Stimulated activated CD8-positive, alpha-beta memory T cell treated with anti-CD3 and anti-CD28 coated beads, Interleukin-7, amount 100 ng/mL, for 24 hours (primary cell): ENCODE measurements at regions not wholly inside any gene's neighbourhood (a gene's known extent, or its start where the extent isn't known, plus 50 kb on each side); places are given as distances from the start of the nearest gene placed in this dataset.

Source experiments
- DNase-seq: peaks from one replicate; pipeline ENCODE4 v3.0.0-alpha.2; 2020; ENCODE audit warnings: low read depth

GRCh38 chr17:77501751-77502625 lies 361.2 kb downstream of the SEC14L1 start:
- DNase-seq: no peak

- no peak for DNase-seq
Measured at GRCh38 chr17:77502626-77503292, 362.0 kb downstream of the SEC14L1 start.

GRCh38 chr17:77503293-77503655 lies 362.5 kb downstream of the SEC14L1 start:
- DNase-seq: no peak

- no peak for DNase-seq
Measured at GRCh38 chr17:77503916-77504651, 363.3 kb downstream of the SEC14L1 start.

DNA sequence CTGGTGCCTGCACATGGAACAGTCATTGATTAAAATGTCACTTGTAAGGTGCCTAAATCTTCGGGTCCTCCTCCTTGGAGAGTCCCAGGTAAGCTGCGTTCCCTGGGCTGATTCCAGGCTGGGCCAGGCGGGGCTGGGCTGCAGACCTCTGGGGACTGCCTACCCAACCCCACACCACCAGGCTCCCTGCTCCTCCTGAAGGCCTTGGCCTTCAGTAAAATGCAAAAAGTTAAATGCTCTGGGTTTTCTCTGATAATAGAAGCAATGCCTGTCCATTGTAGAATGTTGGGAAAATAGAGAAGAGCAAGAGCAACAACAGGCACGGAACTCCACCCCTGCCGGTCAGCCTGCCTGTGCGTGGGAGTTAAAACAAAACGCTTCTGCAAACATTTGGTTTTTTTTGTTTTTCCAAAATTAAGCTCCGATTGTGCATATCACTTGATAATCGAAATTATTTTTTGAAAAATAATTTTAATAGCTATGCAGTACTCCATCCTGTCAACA lies 363.9 kb downstream of the SEC14L1 start:
- DNase-seq: no peak

DNA sequence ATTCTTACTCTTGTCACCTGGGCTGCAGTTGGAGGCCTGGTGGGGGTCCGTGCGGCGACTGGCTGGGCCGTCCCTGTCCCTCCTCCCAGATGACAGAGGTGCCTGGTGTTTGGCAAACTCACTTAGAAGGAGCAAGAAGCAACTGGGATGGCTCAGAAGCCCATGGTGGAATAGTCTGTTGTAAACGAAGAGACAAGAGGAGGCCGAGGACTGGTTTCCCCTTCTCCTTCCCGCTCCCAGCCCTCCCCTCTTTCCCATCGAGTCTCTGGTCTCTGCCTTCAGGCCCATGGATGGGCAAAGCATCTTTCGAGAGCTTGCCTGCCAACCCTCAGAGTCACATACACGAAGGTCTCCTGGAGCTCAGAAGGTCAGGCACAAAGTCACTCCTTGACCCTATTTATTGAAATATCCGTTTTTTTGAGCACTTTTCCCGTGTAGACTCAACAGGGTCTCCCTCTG lies 364.4 kb downstream of the SEC14L1 start:
- DNase-seq: no peak

DNA sequence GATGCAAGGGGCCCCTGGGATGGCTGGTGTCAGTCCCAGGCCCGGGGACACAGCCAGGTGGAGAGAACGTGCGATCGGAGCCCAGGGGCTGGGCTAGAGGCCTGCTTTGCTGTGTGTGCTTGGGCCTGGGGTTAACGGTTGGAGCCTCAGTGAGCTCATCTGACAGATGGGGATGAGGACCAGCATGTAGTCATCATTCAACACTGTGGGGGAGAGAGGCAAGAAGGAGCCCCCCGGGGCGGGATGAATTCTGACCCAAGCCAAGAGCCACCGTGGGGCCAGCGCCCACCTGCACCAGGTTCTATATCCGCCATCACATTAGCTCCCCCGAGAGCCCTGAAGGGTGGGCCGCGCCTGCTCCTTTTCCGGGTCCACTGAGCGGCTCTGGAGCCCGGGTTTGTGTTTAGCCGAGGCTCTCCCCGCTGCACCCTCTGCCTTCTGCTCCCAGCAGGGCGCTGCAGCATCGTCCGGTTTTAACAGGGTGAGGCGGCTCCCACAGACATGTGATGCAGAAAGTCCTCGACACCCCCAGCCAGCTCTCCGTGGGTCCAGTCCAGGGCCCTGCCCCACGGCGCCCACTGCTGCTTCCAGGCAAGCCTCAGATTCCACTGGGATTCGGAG lies 365.7 kb downstream of the SEC14L1 start:
- DNase-seq: no peak

DNA sequence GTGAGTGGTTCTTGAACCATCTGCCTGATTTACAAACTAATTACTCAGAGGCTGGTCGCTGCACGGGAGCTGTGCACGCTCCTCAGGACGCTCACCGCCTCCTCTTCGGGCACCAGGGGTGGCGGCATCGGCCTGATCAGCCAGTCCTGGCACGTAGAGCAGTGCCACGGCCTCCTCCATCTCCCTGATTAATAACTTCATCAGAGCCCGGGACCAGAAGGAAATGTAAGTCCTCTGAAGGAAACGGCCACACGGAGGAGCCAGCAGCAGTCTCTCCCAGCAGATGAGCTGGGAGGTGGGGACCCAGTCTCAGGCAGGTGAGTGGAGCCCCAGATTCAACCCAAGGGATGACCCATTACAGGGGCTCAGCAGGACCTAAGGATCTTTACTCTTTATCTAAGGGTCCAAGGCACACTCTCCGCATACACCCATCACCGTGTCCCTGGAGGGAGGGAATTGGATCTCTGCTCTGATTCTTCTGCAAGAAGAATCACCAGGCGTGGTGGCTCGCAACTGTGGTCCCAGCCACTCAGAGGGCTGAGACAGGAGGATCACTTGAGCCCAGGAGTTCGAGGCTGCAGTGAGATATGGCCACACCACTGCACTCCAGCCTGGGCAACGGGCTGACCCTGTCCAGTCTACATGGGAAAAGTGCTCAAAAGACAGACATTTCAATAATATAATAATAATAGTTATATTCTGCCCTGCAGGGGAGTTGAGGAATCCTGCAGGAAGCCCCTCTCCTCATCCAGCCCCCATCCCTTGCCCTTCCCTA lies 366.5 kb downstream of the SEC14L1 start:
- no peak for DNase-seq

GRCh38 chr17:77508047-77508715 lies 367.4 kb downstream of the SEC14L1 start:
- DNase-seq: no peak

GRCh38 chr17:77509089-77509488 lies 368.3 kb downstream of the SEC14L1 start:
- no peak for DNase-seq

DNA sequence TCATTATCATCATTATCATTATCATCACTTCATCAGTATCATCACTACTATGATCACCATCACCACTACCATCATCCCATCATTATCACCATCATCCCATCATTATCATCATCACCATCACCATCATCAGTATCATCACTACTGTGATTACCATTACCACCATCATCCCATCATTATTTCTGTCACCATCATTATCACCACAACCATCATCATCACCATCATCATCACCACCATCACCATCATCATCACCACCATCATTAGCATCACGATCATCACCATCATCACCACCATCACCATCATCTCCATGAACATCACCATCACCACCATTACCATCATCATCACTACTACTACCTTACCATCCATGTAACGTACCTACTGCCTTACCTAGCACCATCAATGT lies 368.8 kb downstream of the SEC14L1 start:
- no peak for DNase-seq

- DNase-seq: no peak
Measured at GRCh38 chr17:77510133-77510796, 369.5 kb downstream of the SEC14L1 start.

- no peak for DNase-seq
Measured at GRCh38 chr17:77511514-77512061, 370.8 kb downstream of the SEC14L1 start.

DNA sequence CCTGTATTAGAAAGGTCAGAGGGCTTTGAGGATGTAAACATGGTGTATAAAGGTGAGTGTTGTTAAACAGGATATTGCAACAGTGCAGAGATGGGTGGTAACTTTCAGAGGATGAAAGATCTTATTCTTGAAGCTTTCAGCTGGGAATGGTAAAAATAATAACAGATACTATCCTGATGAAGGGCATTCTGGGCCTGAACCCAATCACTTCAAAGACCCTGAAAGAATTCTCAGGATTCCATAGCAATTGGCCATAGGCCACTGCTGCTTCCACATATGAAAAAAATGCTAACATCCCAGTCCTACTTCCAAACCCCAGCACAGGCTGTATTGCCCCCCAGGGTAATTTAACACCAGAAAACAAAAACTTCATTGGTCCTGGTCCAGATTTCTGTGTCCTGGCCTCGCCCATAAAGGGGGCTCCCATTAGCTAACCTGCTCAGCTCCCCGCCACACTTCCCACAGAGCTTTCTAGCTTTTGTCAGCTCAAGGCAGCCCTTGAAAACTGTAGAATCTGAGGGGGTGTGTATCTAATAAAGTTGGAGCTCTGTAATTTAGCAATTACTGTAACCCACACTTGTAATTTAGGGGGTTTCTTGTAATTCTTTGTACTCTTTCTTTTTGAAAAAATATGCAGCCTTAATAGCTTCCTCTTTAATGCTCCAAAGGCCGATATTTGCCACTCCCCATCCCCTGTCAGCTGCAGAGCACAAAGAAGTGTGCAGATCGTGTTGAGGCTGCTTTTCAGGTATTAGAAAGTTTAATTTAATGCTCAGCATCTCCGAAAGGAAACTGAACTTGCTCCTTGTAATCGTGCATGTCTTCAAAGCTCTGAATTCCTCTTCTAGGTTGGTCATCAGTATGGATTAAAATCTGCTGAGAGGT lies 371.5 kb downstream of the SEC14L1 start:
- no peak for DNase-seq

DNA sequence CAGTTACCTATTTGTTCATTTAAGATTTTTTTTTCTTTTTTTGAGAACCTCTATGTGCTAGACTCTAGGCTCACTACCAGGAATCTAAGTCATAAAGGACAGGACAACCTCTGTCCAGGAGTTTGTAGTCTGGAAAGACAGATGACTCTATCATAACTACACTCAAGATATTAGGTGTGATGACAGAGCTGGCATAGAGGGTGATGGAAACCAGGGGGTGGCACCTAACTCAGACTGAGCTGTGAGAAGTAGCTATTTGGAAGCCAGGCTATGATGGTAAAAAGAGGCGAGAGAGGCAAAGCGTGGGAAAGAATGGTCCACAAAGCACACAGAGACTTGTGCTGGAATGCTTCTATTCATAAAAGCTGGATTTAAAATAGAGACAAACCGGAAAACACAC lies 372.3 kb downstream of the SEC14L1 start:
- DNase-seq: no peak

- no peak for DNase-seq
Measured at GRCh38 chr17:77515227-77515626, 374.5 kb downstream of the SEC14L1 start.

- no peak for DNase-seq
Measured at GRCh38 chr17:77516902-77517301, 376.1 kb downstream of the SEC14L1 start.

- DNase-seq: no peak
Measured at GRCh38 chr17:77521076-77521475, 380.3 kb downstream of the SEC14L1 start.

DNA sequence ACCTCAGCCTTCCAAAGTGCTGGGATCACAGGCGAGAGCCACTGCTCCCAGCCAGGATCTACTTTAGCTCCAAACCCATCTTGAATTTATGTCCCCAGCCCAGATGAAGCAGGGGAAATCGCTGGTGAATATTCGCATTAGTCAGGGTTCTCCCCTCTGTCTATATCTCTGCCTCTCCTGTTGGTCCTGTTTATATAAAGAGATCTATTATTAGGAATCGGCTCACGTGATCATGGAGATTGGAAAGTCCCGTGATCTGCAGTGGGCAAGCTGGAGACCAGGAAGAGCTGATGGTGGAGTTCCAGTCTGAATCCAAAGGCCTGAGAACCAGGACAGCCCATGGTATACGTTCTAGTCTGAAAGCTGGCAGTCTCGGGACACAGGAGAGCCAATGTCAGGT lies 382.8 kb downstream of the SEC14L1 start:
- no peak for DNase-seq
